ENCODE measurements at regions not wholly inside any gene's neighbourhood (a gene's known extent, or its start where the extent isn't known, plus 50 kb on each side); places are given as distances from the start of the nearest gene placed in this dataset.

GRCh38 chr3:176765382-176765900, 431.8 kb downstream of the TBL1XR1 start:
- no peak for ATAC-seq
- WGBS, 2 donors (ENCODE audit: low coverage in 1 of 2): 83 to 87% methylated on average over 2 to 3 of the region's 3 CpGs
- H3K36me3 ChIP-seq: no peaks in the 10 kb centered on the region
- peaks cover 0 to 9% (median 0%) of the 10 kb centered on the region in 3 donors for H3K9me3 ChIP-seq
- H3K4me3 ChIP-seq: no peak overlapping the region
- no peaks in the 10 kb centered on the region for H3K4me1 ChIP-seq
- H3K27ac ChIP-seq: no peak overlapping the region
- TF ChIP-seq CTCF (IDR thresholded peaks at IDR 0.05): no peak
- TF ChIP-seq POLR2AphosphoS5 (IDR thresholded peaks at IDR 0.05): no peak
- TF ChIP-seq POLR2A (IDR thresholded peaks at IDR 0.05): no peak
- no peak for TF ChIP-seq EP300 (IDR thresholded peaks at IDR 0.05)
- no peaks in the 10 kb centered on the region for H3K27me3 ChIP-seq

- Histone ChIP-seq H3K4me1 (no peaks in the 10 kb centered on the region), H3K36me3 (no peaks in the 10 kb centered on the region), H3K27me3 (no peaks in the 10 kb centered on the region), H3K4me3 (no peak overlapping the region), H3K9me3 (peaks cover 0 to 9% (median 0%) of the 10 kb centered on the region in 3 donors), H3K27ac (no peak overlapping the region)
- no peak for ATAC-seq
- TF ChIP-seq CTCF (IDR thresholded peaks at IDR 0.05) (no peak), POLR2AphosphoS5 (IDR thresholded peaks at IDR 0.05) (no peak), POLR2A (IDR thresholded peaks at IDR 0.05) (no peak), EP300 (IDR thresholded peaks at IDR 0.05) (no peak)
These were observed 437.3 kb downstream of the TBL1XR1 start for GRCh38 chr3:176759815-176760506.

- no peak for TF ChIP-seq EP300 (IDR thresholded peaks at IDR 0.05)
- no peak for TF ChIP-seq POLR2A (IDR thresholded peaks at IDR 0.05)
- TF ChIP-seq CTCF (IDR thresholded peaks at IDR 0.05): no peak
- TF ChIP-seq POLR2AphosphoS5 (IDR thresholded peaks at IDR 0.05): no peak
- ATAC-seq: no peak
- no peak overlapping the region for H3K4me3 ChIP-seq
- no peaks in the 10 kb centered on the region for H3K36me3 ChIP-seq
- H3K27me3 ChIP-seq: no peaks in the 10 kb centered on the region
- no peaks in the 10 kb centered on the region for H3K9me3 ChIP-seq
- no peak overlapping the region for H3K27ac ChIP-seq
- H3K4me1 ChIP-seq: no peaks in the 10 kb centered on the region
These were observed 439.9 kb downstream of the TBL1XR1 start for GRCh38 chr3:176757429-176757828.

GRCh38 chr3:176755977-176756376, 441.3 kb downstream of the TBL1XR1 start:
- Histone ChIP-seq H3K4me1 (no peaks in the 10 kb centered on the region), H3K4me3 (no peak overlapping the region), H3K27me3 (no peaks in the 10 kb centered on the region), H3K36me3 (no peaks in the 10 kb centered on the region), H3K27ac (no peak overlapping the region), H3K9me3 (no peaks in the 10 kb centered on the region)
- WGBS, 2 donors (ENCODE audit: low coverage in 1 of 2): 90 to 94% methylated on average over 5 to 6 of the region's 6 CpGs
- no peak for TF ChIP-seq EP300 (IDR thresholded peaks at IDR 0.05)
- no peak for TF ChIP-seq POLR2A (IDR thresholded peaks at IDR 0.05)
- TF ChIP-seq POLR2AphosphoS5 (IDR thresholded peaks at IDR 0.05): no peak
- no peak for TF ChIP-seq CTCF (IDR thresholded peaks at IDR 0.05)
- ATAC-seq: no peak

GRCh38 chr3:176755552-176755951, 441.7 kb downstream of the TBL1XR1 start:
- no peaks in the 10 kb centered on the region for H3K4me1 ChIP-seq
- no peak overlapping the region for H3K4me3 ChIP-seq
- H3K27me3 ChIP-seq: no peaks in the 10 kb centered on the region
- no peaks in the 10 kb centered on the region for H3K9me3 ChIP-seq
- 81 to 94% methylated on average over 1 of the region's 1 CpG for WGBS, 2 donors (ENCODE audit: low coverage in 1 of 2)
- H3K36me3 ChIP-seq: no peaks in the 10 kb centered on the region
- no peak overlapping the region for H3K27ac ChIP-seq
- TF ChIP-seq POLR2AphosphoS5 (IDR thresholded peaks at IDR 0.05) (no peak), CTCF (IDR thresholded peaks at IDR 0.05) (no peak), EP300 (IDR thresholded peaks at IDR 0.05) (no peak), POLR2A (IDR thresholded peaks at IDR 0.05) (no peak)
- ATAC-seq: no peak

All from gastroesophageal sphincter (tissue), 4 donors.